ENCODE measurements at regions not wholly inside any gene's neighbourhood (a gene's known extent, or its start where the extent isn't known, plus 50 kb on each side); places are given as distances from the start of the nearest gene placed in this dataset.

DNA sequence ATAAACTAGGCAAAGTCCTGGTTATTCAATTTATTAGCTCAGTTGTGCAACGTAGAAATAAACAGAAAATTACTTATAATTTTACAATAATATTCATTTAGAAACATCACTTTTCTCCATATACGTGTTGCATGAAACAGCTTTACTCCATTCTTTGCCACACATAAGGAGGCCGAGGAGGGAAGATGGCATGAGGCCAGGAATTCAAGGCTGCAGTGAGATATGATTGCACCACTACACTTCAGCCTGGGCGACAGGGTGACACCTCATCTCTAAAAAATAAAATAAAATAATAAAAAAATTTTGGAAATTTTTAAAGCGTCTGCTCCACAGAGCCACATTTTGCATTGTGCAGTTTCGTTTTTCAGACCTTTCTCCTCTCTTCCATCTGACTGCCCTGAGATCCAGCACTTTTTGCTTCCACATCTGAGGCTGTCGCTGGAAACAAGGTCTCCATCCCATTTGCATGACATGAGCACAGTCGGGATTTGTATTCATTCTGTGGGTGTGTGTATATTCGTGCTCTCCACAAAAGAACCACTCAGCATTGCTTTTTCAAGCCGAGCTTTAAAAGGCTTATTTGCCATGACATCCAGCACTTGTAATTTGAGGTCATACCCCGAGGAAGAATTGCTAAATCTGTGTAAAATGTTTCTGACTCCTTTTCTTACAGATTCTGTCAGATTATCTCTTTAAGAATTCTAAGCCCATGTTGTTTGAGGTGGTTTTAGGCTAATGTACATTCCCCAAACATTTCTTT lies 98.6 kb upstream of the MSX2 start:
- TF ChIP-seq POLR2A (IDR thresholded peaks at IDR 0.05; ENCODE audit: low read length) (no peak), GATA1 (IDR thresholded peaks at IDR 0.05; ENCODE audit: low read depth, low read length) (no peak)

Measured in erythroblast (primary cell).